NK-92 (cell line): ENCODE measurements at regions not wholly inside any gene's neighbourhood (a gene's known extent, or its start where the extent isn't known, plus 50 kb on each side); places are given as distances from the start of the nearest gene placed in this dataset.
"Not testable (repeated sequence)": the region's sequence is repeated elsewhere in the genome, so short reads cannot be mapped to it uniquely, and the experiment has no call there.

ENCODE experiments used
- DNase-seq: peaks from one replicate; lab custom pipeline; 2025; ENCODE audit not compliant: unreplicated experiment; lab: John Stamatoyannopoulos, UW

- no peak for DNase-seq
Measured at GRCh38 chr9:99472240-99472915, 250.3 kb downstream of the SEC61B start.

GRCh38 chr9:99472916-99473245, 250.8 kb downstream of the SEC61B start:
- no peak for DNase-seq

GRCh38 chr9:99474186-99474585, 252.1 kb downstream of the SEC61B start:
- no peak for DNase-seq

GRCh38 chr9:99475401-99476065, 253.5 kb downstream of the SEC61B start:
- no peak for DNase-seq

GRCh38 chr9:99478469-99479027, 256.5 kb downstream of the SEC61B start:
- no peak for DNase-seq

- DNase-seq = no peak
Measured at GRCh38 chr9:99479929-99480328, 257.8 kb downstream of the SEC61B start.

- DNase-seq = no peak
Measured at GRCh38 chr9:99485459-99485858, 263.4 kb downstream of the SEC61B start.

- no peak for DNase-seq
Measured at GRCh38 chr9:99486684-99487083, 264.6 kb downstream of the SEC61B start.

- DNase-seq = no peak
Measured at GRCh38 chr9:99488131-99489059, 266.3 kb downstream of the SEC61B start.

GRCh38 chr9:99489060-99489413, 267.0 kb downstream of the SEC61B start:
- DNase-seq = no peak

- no peak for DNase-seq
Measured at GRCh38 chr9:99490729-99491128, 268.6 kb downstream of the SEC61B start.

- DNase-seq = no peak
Measured at GRCh38 chr9:99491408-99492158, 269.5 kb downstream of the SEC61B start.

GRCh38 chr9:99497641-99498040, 275.6 kb downstream of the SEC61B start:
- no peak for DNase-seq

- not testable (repeated sequence) for DNase-seq
Measured at GRCh38 chr9:99498979-99499378, 276.9 kb downstream of the SEC61B start.

- DNase-seq = no peak
Measured at GRCh38 chr9:99505936-99506335, 283.9 kb downstream of the SEC61B start.

- no peak for DNase-seq
Measured at GRCh38 chr9:99506747-99507348, 284.8 kb downstream of the SEC61B start.

GRCh38 chr9:99509065-99509745, 287.1 kb downstream of the SEC61B start:
- no peak for DNase-seq

GRCh38 chr9:99509900-99510535, 287.9 kb downstream of the SEC61B start:
- no peak for DNase-seq

- DNase-seq = no peak
Measured at GRCh38 chr9:99511723-99512122, 289.6 kb downstream of the SEC61B start.
